GM18526 (cell line): ENCODE measurements at regions not wholly inside any gene's neighbourhood (a gene's known extent, or its start where the extent isn't known, plus 50 kb on each side); places are given as distances from the start of the nearest gene placed in this dataset.

Experiments used
- POLR2A ChIP-seq: IDR thresholded peaks from 3 replicates; pipeline ENCODE4 v1.6.1; 2011; ENCODE audit not compliant: insufficient read length; ENCODE audit errors: extremely low read depth

DNA sequence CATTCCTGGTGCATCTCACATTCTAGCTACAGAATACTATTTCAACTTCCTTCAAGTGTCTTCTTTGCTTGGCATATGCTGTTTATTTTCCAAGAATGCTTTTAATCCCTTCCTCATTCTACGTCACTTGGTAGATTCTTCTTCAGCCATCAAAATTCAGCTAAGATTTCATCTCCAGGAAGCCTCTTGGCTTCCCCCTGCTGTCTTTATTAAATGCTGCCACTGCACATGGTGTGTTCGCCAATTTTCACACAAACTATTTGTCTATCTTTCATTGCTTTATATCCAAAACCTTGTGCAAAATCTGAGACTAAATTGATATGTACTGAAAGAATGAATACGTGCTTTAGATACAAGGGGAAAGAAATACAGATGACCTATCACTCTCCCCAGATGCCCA is 253.0 kb downstream of the RFPL4B start:
- TF ChIP-seq POLR2A = no peak

DNA sequence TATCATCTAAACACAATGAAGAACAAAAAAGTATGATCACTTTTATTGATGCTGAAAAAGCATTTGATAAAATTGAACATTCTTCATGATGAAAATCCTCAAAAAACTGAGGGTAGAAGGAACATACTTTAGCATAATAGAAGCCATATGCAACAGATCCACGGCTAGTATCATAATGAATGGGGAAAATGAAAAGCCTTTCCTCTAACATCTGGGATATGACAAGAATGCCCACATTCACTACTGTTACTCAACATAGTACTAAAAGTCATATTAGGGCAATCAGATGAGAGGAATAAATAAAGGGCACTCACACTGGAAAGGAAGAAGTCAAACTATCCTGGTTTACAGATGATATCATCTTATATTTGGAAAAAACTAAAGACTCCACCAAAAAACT is 256.6 kb downstream of the RFPL4B start:
- no peak for TF ChIP-seq POLR2A

DNA sequence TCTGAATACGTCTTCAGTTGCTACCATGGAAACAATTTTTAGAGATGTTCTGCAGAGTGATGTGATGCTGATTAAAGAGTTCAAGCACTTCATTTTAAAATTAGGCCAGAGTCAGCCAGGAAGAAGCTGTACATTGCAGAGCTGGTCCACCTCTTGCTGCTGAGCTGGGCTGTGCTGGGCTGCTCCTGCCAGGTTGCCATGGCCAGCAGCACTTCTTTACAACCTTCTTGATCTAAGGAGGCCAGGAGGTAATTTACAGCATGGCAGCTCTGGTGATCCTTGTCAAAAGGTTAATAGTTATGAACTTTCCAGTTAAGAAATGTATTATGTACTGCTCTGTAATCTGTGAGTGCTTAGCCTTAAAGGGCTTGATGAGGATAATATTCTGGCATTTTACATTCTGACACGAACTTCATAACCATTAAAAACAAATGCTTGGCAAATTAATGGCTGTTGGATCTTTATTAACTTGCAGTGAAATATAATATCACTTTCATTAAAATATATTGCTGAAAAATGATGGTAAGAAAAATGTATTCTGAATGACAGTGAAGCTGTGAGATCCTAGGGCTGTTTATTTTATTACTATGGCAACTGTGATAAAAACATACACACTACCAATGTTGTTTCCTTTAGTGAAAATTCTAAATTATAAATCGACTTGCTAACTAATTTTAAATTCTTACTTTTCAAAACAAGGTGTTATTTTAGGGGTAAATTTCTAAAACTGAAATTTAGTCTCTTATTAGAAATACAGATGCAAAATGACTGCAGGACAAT is 259.7 kb downstream of the RFPL4B start:
- no peak for TF ChIP-seq POLR2A

DNA sequence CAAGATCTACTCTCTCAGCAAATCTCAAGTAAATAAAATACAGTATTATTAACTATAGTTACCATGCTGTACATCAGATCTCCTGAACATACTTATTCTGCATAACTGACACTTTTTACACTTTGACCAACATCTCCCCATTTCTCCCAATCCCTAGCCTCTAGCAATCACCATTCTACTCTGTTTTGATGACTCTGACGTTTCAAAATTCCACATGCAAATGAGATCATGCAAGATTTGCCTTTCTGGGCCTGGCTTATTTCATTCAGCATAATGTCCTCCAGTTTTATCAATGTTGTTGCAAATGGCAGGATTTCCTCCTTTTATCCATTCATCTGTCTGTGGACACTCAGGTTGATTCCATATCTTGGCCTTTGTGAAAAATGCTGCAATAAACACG is 266.3 kb downstream of the RFPL4B start:
- no peak for TF ChIP-seq POLR2A

DNA sequence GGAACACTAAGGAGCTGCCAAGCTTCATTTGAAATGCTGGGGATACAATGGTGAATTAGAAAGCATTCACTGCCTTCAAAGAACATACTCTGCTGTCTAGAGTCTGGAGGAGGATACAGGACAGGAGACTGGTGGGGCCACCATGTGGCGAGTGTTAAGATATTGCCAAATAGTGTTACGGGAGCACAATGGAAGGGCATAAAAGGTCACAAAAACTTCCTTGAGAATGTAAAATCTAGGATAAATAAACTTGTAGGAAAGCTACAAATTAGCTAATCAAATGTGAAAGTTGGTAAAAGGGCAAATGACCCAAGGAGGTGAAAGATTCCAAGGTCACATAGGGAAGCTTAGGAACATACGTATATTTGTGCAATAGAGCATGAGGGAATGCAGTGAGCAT is 271.7 kb downstream of the RFPL4B start:
- TF ChIP-seq POLR2A = no peak

DNA sequence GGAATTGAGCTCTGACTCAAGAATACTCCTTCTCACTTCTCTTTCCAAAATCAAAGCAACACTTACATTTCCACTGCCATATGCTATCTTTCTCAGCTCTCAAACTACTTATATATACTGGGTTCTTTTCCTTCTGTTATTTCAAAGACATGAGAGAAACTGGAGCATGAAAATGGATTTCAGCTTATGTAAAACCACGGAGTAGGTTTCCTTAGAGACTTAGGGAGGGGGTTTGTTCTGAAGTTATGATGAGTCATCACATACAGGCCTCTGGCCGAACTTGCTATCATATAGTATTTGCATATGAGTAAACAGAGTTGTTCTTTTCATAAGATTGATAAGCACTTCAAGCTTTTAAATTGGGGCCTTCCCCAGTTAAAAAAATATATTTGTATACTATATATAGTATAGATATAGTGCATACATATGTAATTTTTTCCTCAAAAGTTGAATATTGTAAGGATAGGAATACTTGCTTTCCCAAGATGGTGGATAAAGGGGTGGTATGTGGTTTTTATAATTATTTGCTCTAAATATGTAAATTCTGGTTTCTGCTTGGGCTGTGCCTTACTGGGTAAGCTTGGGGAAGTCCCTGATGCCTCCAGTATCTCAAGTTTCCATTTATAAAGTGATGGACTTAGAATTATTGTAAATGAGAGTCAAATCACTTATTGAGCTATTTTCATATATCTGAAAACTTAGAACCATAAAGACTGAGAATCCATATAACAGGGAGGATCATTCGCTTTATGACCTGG is 273.9 kb downstream of the RFPL4B start:
- no peak for TF ChIP-seq POLR2A

DNA sequence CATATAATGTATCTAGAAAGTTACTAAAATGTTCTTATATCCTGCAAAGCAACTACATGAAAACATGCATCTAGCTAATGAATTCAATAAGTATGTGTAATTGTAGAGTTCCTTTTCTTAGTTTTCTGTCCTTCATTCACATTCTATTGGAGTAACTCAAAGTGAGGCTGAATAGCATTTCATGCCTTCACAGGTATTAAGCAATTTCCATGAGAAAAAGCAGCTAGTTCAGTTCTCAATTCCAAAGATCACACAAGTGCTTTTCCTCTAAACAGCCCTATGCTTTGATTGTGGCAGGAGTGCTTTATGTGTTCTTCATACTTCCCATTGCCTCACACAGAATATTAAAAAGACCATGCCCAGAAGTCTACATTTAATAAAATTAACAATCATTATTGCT is 274.9 kb downstream of the RFPL4B start:
- TF ChIP-seq POLR2A = no peak

DNA sequence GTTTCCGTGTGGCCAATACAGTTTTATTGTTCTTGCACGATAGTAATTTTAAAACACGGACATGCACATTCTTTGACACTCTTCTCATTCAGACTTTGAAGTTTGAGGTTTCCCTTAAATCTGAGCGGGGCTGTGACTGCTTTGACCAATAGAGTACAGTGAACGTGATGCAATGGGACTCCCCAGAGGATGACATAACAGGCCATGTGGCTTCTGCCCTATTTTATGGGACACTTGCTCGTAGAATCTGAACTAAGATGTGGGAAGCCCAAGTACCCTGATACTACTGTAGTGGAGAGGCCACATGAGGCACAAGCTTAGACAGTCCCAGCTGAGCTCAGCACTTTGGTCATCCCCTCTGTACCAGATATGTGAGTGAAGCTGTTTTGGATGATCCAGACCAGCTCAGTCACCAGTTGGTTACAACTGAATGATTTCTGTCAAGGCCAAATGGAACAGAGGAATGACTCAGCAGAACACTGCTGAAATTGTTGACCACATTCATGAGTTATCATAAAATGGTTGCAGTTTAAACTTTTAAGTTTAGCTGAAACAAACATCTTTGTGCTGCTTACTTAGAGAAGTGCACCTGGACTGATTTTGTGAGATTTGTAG is 279.4 kb downstream of the RFPL4B start:
- no peak for TF ChIP-seq POLR2A

DNA sequence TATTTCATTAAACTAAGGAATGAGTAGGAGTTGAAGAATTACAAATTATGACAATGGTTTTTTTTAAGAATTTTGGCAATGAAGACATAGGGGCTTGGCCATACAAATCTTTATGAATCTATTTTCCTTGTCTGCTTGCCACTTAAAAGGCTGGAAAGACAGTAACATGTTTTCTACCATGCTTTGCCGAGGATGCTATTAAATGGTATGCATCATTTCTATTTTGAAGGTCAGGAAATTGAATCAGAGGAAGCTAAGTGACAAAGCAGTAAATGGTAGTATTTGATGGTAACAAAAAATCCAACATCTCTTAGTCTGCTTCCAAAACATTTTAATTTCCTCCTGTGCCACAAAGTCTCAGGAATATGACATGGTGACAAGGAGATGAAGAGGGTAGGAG is 287.2 kb downstream of the RFPL4B start:
- TF ChIP-seq POLR2A = no peak

DNA sequence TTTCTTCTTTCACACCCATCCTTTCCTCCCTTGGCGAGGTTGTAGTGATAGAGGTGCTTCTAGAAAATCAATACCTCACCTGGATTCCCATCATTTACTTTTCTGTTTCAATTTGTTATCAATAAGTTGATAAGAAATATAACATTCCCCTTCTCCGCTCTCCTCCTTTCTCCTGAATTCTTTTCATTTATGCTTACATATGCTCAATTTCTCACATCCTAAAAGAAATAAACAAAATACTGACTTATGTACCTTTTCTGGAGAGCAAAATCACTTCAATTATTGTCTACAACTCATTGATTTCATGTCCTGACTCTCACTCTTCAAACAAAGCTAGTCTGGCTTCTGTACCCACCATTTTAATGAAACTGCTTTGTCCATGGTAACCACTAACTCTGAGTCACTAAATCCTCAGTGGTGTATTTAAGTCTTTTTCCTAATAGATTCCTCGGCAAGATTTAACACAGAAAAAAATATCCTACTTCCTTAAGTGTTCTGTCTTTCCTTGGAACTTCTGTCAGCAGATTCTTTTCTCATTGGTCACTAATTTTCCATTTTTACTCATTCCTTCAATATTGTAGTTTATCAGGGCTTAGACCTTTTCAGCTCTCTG is 289.6 kb downstream of the RFPL4B start:
- TF ChIP-seq POLR2A = no peak

DNA sequence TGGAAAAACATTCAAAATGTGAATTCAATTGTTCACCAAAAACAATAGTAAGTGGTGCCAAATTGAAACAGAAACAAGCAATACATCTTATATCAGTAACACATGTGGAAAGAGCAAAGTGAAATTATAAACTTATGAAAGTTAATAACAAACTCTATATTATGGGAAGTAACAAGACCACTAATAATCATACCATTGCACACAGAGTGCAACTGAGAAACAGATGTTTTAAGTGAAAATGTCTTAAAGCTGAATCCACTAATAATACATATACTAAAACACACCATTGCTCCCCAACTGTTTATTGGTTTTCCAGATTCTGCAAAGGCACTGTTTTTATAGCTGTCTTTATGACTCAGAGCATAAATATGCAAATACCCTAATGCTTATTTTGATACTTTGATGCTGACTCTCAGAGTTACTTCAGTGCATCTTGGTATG is 292.3 kb downstream of the RFPL4B start:
- TF ChIP-seq POLR2A = no peak

DNA sequence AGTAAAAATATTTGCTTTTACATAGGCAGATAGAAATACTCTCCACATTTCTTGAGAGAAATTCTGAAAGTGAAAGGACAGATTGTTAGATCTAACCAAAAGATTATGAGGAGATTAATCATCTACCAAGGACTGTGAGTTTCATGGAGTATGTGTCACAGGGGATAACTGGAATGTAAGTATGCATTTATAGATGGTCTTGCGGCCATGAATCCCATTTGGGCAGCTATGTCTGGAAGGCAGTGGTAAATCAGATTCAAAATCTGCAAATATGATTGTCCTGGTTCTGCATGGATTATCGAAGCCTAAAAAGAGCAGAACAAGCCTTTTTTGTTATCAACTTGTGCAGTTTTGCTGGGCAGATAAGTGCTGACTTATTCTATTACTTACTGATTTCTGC is 293.8 kb downstream of the RFPL4B start:
- no peak for TF ChIP-seq POLR2A

DNA sequence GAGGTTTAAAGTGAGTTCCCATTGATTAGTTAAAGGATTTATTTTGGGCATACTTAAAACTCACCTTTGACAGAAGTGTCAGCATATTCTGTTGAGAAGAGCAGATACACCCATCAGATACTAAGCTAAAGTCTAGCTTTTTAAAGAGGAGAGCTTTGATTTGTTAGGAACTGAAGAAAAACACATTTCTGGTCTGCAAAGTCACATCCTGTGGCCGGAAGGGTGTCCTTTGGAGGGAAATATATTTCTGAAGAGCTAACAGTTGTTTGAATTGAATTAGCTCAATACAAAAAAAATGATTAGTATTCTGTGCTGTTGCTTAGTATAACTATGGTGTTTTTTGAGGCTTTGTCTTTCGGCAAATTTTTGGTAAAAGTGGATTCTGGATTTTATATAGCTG is 302.7 kb downstream of the RFPL4B start:
- TF ChIP-seq POLR2A = no peak

DNA sequence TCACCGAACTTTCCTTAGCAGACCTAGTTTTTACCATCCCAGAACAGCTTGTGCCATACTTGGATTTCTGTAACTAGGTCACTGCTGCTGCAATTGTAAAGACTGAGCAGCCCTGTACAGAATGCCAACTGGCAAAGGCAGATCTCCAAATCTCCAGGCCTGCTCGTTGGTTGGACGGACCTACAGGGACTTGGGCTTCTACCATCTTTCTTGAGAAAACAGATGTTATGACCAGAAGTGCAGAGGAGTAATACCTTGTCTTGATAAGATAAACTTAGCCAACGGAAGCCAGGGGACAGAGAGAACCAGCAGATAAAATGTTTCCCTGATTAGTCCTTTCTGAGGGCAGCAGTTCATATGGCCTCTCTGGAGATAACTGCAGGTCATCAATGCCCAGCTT is 304.1 kb downstream of the RFPL4B start:
- TF ChIP-seq POLR2A = no peak

DNA sequence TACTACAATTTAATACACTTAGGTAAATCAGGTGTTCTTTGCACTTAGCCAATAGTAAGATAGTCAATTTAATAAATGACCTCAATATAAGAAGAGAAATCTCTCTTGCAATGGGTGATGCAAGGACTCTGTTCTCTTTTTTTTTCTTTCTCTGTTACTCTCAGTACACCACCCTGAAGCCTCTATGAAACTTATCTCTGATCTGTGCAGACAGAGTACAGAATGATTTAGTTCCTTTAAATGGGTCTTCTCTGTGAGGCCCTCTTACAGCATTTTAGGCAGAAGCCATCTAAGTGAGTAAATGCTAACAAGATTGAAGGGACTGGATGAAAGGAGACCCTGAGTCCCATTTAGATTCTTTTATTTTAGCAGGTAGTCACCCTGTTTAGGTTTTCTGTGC is 312.8 kb downstream of the RFPL4B start:
- TF ChIP-seq POLR2A = no peak

DNA sequence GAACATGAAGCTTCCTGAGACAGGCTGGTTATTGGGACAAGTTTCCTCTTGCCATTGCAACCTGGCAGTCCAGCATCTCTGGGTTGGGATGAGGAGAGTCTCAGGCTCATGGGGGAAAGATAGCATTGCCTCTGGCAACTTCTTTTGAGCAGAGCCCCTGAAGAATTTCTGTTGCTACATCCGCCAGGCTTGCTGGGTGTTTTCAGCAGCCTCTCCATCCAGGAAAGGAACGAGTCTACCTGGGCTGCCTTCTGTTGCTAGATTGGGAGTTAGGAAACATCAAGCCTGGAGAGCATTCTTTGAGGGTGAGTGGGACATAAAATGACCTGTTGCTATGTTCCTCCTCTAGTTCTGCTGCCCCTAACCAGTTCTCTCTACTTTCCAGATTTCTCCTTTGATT is 313.5 kb downstream of the RFPL4B start:
- TF ChIP-seq POLR2A = no peak
